WERI-Rb-1 (cell line): ENCODE measurements at regions not wholly inside any gene's neighbourhood (a gene's known extent, or its start where the extent isn't known, plus 50 kb on each side); places are given as distances from the start of the nearest gene placed in this dataset.

Source experiments
- DNase-seq: peaks from one replicate; pipeline ENCODE4 v3.0.0-alpha.2; 2020
- H3K27ac ChIP-seq: fragments of 250-450 bp; sonication (Bioruptor Pico); 2 replicates; pipeline ENCODE4 v1.5.1; 2020; ENCODE audit warnings: mild to moderate bottlenecking, moderate library complexity
- H3K27me3 ChIP-seq: fragments of 250-450 bp; sonication (Bioruptor Pico); 2 replicates; pipeline ENCODE4 v1.5.1; 2021; ENCODE audit warnings: mild to moderate bottlenecking, low read depth, moderate library complexity; ENCODE audit not compliant: insufficient read depth, severe bottlenecking
- H3K36me3 ChIP-seq: fragments of 250-450 bp; sonication (Bioruptor Pico); 2 replicates; pipeline ENCODE4 v1.5.1; 2020; ENCODE audit warnings: mild to moderate bottlenecking, moderate library complexity
- H3K4me3 ChIP-seq: 2 replicates; pipeline ENCODE4 v1.5.1; 2011; ENCODE audit warnings: low read depth, mild to moderate bottlenecking, control low read depth, low read length
- H3K9me3 ChIP-seq: fragments of 250-450 bp; sonication (Bioruptor Pico); 2 replicates; pipeline ENCODE4 v1.5.1; 2021; ENCODE audit warnings: mild to moderate bottlenecking, moderate library complexity; ENCODE audit not compliant: severe bottlenecking
- CTCF ChIP-seq: IDR thresholded peaks from 2 replicates; pipeline ENCODE4 v1.5.1; 2011; ENCODE audit warnings: low read depth, mild to moderate bottlenecking, control low read depth, inconsistent platforms, low read length

DNA sequence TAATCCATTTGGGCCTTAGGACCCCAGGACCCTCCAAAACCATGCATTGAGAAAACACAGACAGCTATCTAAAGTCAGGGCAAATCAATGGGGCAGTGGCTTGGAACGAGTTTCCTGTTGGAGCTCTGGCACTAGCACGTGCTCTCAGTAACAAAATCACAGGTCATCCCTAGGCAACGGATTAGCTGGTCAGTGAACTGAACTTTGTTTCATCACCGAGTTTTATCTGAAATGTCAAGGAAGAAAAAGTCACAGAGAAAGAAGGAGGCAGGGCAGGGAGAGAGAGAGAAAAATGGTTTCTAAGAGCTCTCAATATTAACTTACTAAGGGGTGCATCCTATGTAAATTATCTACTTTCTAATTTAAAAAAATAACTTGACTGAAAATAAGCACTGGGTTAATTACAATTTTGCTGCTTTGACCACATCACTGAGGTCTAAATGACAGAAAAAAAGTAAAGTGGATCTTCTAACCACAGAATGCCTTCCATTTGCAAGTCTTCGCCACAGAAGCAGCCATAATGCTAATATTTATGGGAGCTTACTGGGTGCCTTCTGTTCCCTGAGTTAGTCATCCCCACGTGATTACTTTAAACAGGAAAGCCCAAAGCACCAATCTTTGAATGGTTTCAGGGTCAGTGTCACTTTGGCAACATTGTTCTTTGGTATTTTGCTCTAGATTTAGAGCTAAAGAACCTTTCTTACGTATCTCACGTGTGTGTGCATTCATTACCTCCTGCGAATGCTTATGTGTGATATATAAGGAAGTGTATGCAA is 503.9 kb downstream of the RASEF start:
- Histone ChIP-seq H3K9me3 (no peaks in the 10 kb centered on the region), H3K27me3 (no peaks in the 10 kb centered on the region), H3K27ac (peak overlapping the region; percentile 23), H3K4me3 (no peak overlapping the region), H3K36me3 (no peaks in the 10 kb centered on the region)
- TF ChIP-seq CTCF, result no peak
- peak; percentile 9 for DNase-seq

GRCh38 chr9:82560036-82560435 is 502.9 kb downstream of the RASEF start:
- no peak for DNase-seq

GRCh38 chr9:82560457-82560904 is 502.5 kb downstream of the RASEF start:
- no peaks in the 10 kb centered on the region for H3K9me3 ChIP-seq
- H3K27ac ChIP-seq, result no peak overlapping the region
- H3K4me3 ChIP-seq, result no peak overlapping the region
- H3K27me3 ChIP-seq, result no peaks in the 10 kb centered on the region
- H3K36me3 ChIP-seq, result no peaks in the 10 kb centered on the region
- DNase-seq, result no peak
- no peak for TF ChIP-seq CTCF

More at GRCh38 chr9:82560036-82560435, 502.9 kb downstream of the RASEF start:
- no peak overlapping the region for H3K27ac ChIP-seq
- no peaks in the 10 kb centered on the region for H3K27me3 ChIP-seq
- H3K4me3 ChIP-seq, result no peak overlapping the region
- H3K36me3 ChIP-seq, result no peaks in the 10 kb centered on the region
- no peak for TF ChIP-seq CTCF
- H3K9me3 ChIP-seq, result no peaks in the 10 kb centered on the region

GRCh38 chr9:82563094-82563493 is 499.8 kb downstream of the RASEF start:
- Histone ChIP-seq H3K4me3 (no peak overlapping the region), H3K27me3 (no peaks in the 10 kb centered on the region), H3K9me3 (no peaks in the 10 kb centered on the region), H3K27ac (no peak overlapping the region), H3K36me3 (no peaks in the 10 kb centered on the region)
- TF ChIP-seq CTCF, result no peak
- no peak for DNase-seq

GRCh38 chr9:82563841-82564240 is 499.1 kb downstream of the RASEF start:
- H3K27me3 ChIP-seq, result no peaks in the 10 kb centered on the region
- H3K27ac ChIP-seq, result no peak overlapping the region
- H3K4me3 ChIP-seq, result no peak overlapping the region
- no peak for DNase-seq
- H3K9me3 ChIP-seq, result no peaks in the 10 kb centered on the region
- no peak for TF ChIP-seq CTCF
- H3K36me3 ChIP-seq, result no peaks in the 10 kb centered on the region
